HG03139 (cell line): ENCODE measurements at regions not wholly inside any gene's neighbourhood (a gene's known extent, or its start where the extent isn't known, plus 50 kb on each side); places are given as distances from the start of the nearest gene placed in this dataset.
"Not testable (repeated sequence)": the region's sequence is repeated elsewhere in the genome, so short reads cannot be mapped to it uniquely, and the experiment has no call there.

ENCODE experiments used
- ATAC-seq: cut with Tn5 transposase; IDR thresholded peaks from one replicate; pipeline ENCODE4 v1.9.1; 2021; ENCODE audit not compliant: unreplicated experiment

GRCh38 chr4:147220833-147221232, 260.1 kb upstream of the EDNRA start:
- no peak for ATAC-seq

- no peak for ATAC-seq
Measured at GRCh38 chr4:147222906-147223305, 258.0 kb upstream of the EDNRA start.

- ATAC-seq: no peak
Measured at GRCh38 chr4:147223576-147223975, 257.3 kb upstream of the EDNRA start.

- ATAC-seq: no peak
Measured at GRCh38 chr4:147236806-147237205, 244.1 kb upstream of the EDNRA start.

GRCh38 chr4:147244786-147245185, 236.1 kb upstream of the EDNRA start:
- no peak for ATAC-seq

GRCh38 chr4:147246096-147246495, 234.8 kb upstream of the EDNRA start:
- no peak for ATAC-seq

GRCh38 chr4:147246528-147246927, 234.4 kb upstream of the EDNRA start:
- not testable (repeated sequence) for ATAC-seq

- ATAC-seq: no peak
Measured at GRCh38 chr4:147247579-147247978, 233.3 kb upstream of the EDNRA start.

- no peak for ATAC-seq
Measured at GRCh38 chr4:147250062-147250461, 230.8 kb upstream of the EDNRA start.

- not testable (repeated sequence) for ATAC-seq
Measured at GRCh38 chr4:147255268-147255667, 225.6 kb upstream of the EDNRA start.

- not testable (repeated sequence) for ATAC-seq
Measured at GRCh38 chr4:147259271-147259670, 221.6 kb upstream of the EDNRA start.

- ATAC-seq: no peak
Measured at GRCh38 chr4:147284256-147284835, 196.6 kb upstream of the EDNRA start.

GRCh38 chr4:147284935-147285334, 196.0 kb upstream of the EDNRA start:
- no peak for ATAC-seq

- ATAC-seq: no peak
Measured at GRCh38 chr4:147285751-147286150, 195.1 kb upstream of the EDNRA start.

GRCh38 chr4:147286846-147287587, 193.9 kb upstream of the EDNRA start:
- ATAC-seq: no peak

GRCh38 chr4:147287588-147287890, 193.4 kb upstream of the EDNRA start:
- ATAC-seq: no peak

- ATAC-seq: no peak
Measured at GRCh38 chr4:147288512-147288911, 192.4 kb upstream of the EDNRA start.

- ATAC-seq: no peak
Measured at GRCh38 chr4:147289181-147289580, 191.7 kb upstream of the EDNRA start.

- not testable (repeated sequence) for ATAC-seq
Measured at GRCh38 chr4:147292604-147293313, 188.1 kb upstream of the EDNRA start.

- not testable (repeated sequence) for ATAC-seq
Measured at GRCh38 chr4:147293314-147293677, 187.6 kb upstream of the EDNRA start.

GRCh38 chr4:147299205-147299604, 181.7 kb upstream of the EDNRA start:
- ATAC-seq: no peak

GRCh38 chr4:147303174-147303872, 177.6 kb upstream of the EDNRA start:
- no peak for ATAC-seq
